A549 (cell line): ENCODE measurements at regions not wholly inside any gene's neighbourhood (a gene's known extent, or its start where the extent isn't known, plus 50 kb on each side); places are given as distances from the start of the nearest gene placed in this dataset.

Source experiments
- CEBPB ChIP-seq, 2 experiments: fragments of >200 bp in 1 of 2; sonication (Bioruptor Twin) in 1 of 2; formaldehyde crosslinking in 1 of 2; IDR thresholded peaks; 2 replicates each; pipeline ENCODE4 v1.6.1; 2012 to 2016
- CHD2 ChIP-seq: fragments of 150-350 bp; IDR thresholded peaks from 2 replicates; pipeline ENCODE4 v1.6.1; 2014; ENCODE audit warnings: low read length; ENCODE audit not compliant: partially characterized antibody
- HOXB5 ChIP-seq: fragments of 250-450 bp; sonication (Bioruptor Pico); IDR thresholded peaks from 2 replicates; pipeline ENCODE4 v1.5.0; 2020; ENCODE audit warnings: mild to moderate bottlenecking, moderate library complexity
- POLR2AphosphoS2 ChIP-seq: conservative IDR thresholded peaks from 2 replicates; pipeline ENCODE4 v1.6.1; 2012; ENCODE audit warnings: low read length, improper control_type of control experiment, inconsistent platforms
- ZFP36 ChIP-seq: fragments of 450-650 bp; IDR thresholded peaks from 2 replicates; pipeline ENCODE4 v1.6.1; 2014; ENCODE audit warnings: borderline replicate concordance; ENCODE audit not compliant: partially characterized antibody
- TF ChIP-seq, protein P1 (sequence below): fragments of 450-650 bp; IDR thresholded peaks from 2 replicates; pipeline ENCODE4 v1.6.1; 2014; ENCODE audit warnings: antibody characterized with exemption
- TF ChIP-seq, protein P2 (sequence below): fragments of >200 bp; sonication (Bioruptor Twin); formaldehyde crosslinking; IDR thresholded peaks from 3 replicates; pipeline ENCODE4 v1.6.1; 2016
- TF ChIP-seq, protein P3 (sequence below): fragments of >200 bp; sonication (Bioruptor Twin); formaldehyde crosslinking; IDR thresholded peaks from 3 replicates; pipeline ENCODE4 v1.5.1; 2016
- TF ChIP-seq, protein P4 (sequence below): fragments of 200-600 bp; sonication (generic); IDR thresholded peaks from 2 replicates; pipeline ENCODE4 v1.6.1; 2016; ENCODE audit warnings: antibody characterized with exemption, mild to moderate bottlenecking, moderate library complexity

DNA sequence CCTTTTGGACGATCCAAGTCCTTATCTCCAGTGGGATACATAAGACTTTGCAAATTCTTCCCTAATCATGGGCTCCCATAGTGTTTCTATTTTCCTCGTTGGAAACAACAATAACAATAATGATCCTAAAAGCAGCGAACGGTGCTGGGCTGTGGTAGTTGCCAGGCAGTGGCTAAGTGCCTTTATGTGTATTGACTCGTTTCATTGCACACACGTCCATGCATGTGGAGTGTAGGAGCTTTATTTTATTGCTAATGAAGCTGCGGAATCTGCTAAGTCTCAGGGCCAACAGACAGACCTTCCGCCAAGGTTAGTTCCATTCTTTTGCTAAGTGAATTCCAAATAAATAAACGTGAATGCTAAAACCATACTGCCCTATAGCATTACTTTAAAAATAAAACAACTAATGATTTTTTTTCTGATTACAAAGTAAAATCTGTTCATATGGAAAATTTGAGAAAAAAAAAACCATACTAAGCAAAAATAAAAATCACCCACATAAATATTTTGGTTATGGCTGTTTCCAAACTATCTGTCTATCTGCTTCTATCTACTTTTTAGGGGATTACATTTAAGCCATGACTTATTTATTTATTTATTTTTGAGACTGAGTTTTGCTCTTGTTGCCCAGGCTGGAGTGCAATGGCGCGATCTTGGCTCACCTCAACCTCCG, 297.9 kb downstream of the BMP7 start:
- TF ChIP-seq, protein P1, sequence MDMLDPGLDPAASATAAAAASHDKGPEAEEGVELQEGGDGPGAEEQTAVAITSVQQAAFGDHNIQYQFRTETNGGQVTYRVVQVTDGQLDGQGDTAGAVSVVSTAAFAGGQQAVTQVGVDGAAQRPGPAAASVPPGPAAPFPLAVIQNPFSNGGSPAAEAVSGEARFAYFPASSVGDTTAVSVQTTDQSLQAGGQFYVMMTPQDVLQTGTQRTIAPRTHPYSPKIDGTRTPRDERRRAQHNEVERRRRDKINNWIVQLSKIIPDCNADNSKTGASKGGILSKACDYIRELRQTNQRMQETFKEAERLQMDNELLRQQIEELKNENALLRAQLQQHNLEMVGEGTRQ = no peak
- TF ChIP-seq, protein P2, sequence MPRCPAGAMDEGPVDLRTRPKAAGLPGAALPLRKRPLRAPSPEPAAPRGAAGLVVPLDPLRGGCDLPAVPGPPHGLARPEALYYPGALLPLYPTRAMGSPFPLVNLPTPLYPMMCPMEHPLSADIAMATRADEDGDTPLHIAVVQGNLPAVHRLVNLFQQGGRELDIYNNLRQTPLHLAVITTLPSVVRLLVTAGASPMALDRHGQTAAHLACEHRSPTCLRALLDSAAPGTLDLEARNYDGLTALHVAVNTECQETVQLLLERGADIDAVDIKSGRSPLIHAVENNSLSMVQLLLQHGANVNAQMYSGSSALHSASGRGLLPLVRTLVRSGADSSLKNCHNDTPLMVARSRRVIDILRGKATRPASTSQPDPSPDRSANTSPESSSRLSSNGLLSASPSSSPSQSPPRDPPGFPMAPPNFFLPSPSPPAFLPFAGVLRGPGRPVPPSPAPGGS = no peak
- TF ChIP-seq ZFP36 (no peak), POLR2AphosphoS2 (no peak), CEBPB (IDR thresholded peaks at IDR 0.05) (no peak), CHD2 (no peak), HOXB5 (CRISPR knock-in tag) (no peak)
- TF ChIP-seq, protein P3, sequence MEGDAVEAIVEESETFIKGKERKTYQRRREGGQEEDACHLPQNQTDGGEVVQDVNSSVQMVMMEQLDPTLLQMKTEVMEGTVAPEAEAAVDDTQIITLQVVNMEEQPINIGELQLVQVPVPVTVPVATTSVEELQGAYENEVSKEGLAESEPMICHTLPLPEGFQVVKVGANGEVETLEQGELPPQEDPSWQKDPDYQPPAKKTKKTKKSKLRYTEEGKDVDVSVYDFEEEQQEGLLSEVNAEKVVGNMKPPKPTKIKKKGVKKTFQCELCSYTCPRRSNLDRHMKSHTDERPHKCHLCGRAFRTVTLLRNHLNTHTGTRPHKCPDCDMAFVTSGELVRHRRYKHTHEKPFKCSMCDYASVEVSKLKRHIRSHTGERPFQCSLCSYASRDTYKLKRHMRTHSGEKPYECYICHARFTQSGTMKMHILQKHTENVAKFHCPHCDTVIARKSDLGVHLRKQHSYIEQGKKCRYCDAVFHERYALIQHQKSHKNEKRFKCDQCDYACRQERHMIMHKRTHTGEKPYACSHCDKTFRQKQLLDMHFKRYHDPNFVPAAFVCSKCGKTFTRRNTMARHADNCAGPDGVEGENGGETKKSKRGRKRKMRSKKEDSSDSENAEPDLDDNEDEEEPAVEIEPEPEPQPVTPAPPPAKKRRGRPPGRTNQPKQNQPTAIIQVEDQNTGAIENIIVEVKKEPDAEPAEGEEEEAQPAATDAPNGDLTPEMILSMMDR = no peak
- TF ChIP-seq, protein P4, sequence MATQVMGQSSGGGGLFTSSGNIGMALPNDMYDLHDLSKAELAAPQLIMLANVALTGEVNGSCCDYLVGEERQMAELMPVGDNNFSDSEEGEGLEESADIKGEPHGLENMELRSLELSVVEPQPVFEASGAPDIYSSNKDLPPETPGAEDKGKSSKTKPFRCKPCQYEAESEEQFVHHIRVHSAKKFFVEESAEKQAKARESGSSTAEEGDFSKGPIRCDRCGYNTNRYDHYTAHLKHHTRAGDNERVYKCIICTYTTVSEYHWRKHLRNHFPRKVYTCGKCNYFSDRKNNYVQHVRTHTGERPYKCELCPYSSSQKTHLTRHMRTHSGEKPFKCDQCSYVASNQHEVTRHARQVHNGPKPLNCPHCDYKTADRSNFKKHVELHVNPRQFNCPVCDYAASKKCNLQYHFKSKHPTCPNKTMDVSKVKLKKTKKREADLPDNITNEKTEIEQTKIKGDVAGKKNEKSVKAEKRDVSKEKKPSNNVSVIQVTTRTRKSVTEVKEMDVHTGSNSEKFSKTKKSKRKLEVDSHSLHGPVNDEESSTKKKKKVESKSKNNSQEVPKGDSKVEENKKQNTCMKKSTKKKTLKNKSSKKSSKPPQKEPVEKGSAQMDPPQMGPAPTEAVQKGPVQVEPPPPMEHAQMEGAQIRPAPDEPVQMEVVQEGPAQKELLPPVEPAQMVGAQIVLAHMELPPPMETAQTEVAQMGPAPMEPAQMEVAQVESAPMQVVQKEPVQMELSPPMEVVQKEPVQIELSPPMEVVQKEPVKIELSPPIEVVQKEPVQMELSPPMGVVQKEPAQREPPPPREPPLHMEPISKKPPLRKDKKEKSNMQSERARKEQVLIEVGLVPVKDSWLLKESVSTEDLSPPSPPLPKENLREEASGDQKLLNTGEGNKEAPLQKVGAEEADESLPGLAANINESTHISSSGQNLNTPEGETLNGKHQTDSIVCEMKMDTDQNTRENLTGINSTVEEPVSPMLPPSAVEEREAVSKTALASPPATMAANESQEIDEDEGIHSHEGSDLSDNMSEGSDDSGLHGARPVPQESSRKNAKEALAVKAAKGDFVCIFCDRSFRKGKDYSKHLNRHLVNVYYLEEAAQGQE = no peak
